T follicular helper cell (primary cell): ENCODE measurements at regions not wholly inside any gene's neighbourhood (a gene's known extent, or its start where the extent isn't known, plus 50 kb on each side); places are given as distances from the start of the nearest gene placed in this dataset.

ENCODE experiments used
- DNase-seq: peaks from one replicate; pipeline ENCODE4 v3.0.0-alpha.2; 2020; ENCODE audit warnings: low read depth

DNA sequence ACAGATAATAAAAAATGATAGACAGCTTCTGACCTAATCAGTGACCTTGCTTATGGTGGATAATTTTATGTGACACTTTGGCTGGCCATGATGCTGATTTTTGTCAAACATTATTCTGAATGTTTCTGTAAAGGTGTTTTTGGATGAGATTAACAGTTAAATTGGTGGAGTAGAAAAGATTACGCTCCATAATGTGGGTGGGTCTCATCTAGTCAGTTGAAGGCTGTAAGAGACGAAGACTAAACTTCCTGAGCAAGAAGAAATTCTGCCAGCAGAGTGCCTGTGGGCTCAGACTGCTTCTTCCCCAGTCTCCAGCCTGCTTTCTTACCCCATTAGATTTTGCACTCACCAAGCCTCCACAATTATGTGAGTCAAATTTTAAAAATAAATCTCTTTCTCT lies 214.9 kb upstream of the ITGA4 start:
- DNase-seq = no peak

DNA sequence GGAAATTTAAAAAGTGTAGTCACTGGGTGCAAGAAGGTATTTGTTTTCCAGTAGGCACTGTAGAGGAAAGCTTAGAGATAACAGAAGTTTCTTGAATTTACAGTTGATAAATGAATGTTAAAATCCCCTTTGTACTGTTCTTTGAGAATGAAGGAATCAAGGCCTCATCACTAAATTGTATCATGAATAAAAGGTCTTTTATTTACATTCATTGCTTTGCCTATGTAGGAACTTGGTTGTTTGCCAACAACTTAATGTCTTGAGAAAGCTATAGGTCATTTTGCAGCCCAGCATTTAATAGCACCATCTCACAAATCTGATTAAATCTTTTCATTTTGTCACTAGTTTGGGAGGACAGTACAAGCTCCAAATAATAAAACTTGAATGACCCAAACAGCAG lies 213.9 kb upstream of the ITGA4 start:
- no peak for DNase-seq

GRCh38 chr2:181250691-181251090 lies 206.5 kb upstream of the ITGA4 start:
- DNase-seq = no peak

GRCh38 chr2:181252262-181253148 lies 204.7 kb upstream of the ITGA4 start:
- no peak for DNase-seq

GRCh38 chr2:181253438-181253837 lies 203.7 kb upstream of the ITGA4 start:
- no peak for DNase-seq

- DNase-seq = no peak
These were observed 201.5 kb upstream of the ITGA4 start for GRCh38 chr2:181255651-181256050.

DNA sequence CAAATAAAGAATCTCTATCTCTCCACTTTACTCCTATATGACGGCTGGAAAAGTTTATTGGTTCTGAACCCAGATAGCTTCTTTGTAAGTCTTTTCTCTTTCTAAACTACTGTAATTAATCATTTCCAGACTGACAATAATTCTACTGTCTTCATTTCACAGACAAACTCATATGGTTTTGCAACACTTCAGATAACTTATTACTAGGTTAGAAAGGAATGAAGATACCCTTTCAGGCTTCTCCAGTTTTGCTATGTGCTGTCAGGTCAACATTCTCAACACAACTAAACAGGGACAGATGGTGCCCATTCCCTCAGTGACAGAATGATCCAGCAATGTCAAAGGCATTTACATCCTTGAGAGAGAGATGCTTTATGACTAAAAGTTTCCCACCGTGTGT lies 198.5 kb upstream of the ITGA4 start:
- no peak for DNase-seq

- DNase-seq = no peak
These were observed 194.4 kb upstream of the ITGA4 start for GRCh38 chr2:181262782-181263181.

DNA sequence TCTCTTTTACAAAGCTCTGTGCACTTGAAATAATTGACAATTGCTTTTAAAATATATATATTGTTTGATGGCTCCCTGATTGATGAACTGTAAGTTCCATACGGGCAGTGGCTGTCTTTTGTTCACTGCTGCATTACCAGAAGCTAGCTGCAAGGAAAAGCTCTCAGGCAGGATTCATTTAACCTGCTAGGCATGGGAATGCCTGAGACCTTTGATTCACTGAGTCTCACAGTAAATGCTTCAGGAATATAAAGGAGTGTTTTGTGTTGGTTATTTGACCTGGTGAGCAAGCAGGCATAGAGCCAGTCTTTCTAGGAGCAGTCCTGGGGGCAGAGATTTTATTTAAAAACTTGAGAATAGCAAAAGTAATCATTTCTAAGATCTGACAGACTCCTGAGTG lies 193.2 kb upstream of the ITGA4 start:
- DNase-seq = no peak

DNA sequence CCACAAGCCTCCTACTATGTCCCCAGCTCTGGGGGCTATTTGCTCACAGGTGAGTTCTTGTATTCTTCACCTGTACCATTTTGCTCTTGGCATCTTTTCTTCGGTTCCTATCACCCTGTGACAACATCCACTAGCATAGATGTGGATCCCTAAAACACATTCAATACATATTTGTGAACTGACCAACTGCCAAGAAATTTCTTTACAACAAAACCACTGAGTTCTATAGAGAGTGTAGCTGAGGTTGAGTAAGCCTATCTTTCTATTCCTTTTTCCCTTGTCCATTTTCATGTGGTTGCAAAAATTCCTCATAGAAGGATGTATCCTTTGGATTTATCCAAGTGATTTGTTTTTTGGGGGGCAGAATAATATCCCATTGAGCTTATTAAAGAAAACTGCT lies 192.7 kb upstream of the ITGA4 start:
- DNase-seq = no peak

DNA sequence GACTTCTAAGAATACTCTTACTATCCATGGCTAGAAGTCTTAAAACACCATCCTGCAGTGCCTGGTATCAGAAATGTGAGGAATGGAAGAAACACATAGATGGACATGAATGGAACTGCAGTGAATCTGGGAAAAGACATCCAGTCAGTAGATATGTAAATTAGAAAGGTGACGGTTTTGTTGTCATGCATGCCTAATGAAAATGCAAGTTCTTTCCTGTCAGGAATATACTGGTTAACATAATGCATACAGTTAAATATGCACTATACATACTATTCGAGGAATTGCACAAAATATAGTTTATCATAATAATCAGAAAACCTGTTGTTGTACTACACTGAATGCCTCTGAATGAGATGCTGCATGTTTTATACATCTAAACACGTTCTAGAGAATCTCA lies 190.6 kb upstream of the ITGA4 start:
- no peak for DNase-seq

DNA sequence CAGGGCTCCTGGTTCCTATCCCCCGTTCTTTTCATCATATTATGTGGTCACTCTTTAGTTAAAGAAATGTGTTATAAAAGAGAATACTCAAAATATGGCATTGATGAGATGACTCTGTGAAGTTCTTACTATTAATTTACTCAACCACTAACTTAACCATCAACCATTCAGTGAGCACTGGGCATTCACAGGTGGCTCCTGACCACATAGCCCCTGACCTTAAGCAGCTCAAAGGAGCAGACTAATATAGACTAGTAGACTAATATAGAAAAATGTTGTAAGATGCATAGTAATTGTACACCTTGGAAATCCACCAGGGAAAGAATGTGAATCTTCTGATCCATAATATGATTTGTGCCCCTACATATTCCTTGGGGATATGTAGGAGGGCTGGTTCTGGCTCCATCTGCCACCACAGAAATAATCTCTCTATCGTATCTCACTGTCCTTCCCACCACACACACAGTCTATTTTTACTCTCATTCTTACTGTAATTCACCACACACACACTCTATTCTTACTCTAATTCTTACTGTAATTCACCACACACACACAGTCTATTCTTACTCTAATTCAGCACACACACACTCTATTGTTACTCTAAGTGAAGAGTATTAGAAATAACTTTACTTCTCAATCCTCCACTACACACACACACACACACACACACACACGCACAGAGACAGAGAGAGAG lies 188.9 kb upstream of the ITGA4 start:
- no peak for DNase-seq

- DNase-seq = no peak
These were observed 183.2 kb upstream of the ITGA4 start for GRCh38 chr2:181273986-181274385.

GRCh38 chr2:181275643-181276070 lies 181.5 kb upstream of the ITGA4 start:
- no peak for DNase-seq

DNA sequence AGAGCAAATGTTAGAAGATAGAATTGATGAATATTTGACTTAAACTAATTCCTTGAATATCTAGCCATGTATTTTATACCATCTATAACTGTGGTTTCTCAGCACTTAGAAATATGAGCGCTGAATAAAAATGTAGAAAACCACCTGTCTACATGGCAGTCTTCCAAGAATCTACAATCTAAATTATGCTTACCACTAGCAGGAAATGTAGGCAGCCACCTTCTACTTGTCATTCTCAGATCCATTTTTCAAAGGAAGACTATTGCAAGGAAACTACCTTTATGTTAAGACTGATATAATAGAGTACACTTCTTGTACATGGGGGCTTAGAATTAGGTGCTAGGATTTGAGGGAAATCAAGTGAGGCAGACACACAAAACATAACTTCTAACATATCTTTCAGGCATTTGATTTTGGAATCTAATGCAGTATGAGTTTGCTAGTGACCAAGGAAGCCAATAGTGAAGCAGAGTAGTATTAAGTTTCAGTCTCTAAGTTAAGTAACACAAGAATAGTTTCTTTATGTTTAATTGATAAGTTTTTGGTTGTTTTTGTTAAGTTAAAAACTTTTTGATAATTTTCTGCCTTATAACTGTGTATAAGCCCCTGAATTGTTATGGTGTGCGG lies 175.9 kb upstream of the ITGA4 start:
- no peak for DNase-seq

DNA sequence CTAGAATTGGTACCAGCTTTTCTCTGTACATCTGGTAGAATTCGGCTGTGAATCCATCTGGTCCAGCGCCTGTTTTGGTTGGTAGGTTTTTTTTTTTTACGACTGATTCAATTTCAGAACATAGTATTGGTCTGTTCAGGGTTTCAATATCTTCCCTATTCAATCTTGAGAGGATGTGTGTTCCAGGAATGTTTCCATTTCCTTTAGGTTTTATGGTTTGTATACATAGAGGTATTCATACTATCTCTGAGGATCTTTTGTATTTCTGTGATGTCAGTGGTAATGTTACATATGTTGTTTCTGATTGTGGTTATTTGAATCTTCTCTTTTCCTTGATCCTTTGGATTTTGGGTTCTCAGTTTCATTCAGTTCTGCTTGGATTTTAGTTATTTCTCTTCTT lies 172.1 kb upstream of the ITGA4 start:
- DNase-seq = no peak

GRCh38 chr2:181289698-181290097 lies 167.5 kb upstream of the ITGA4 start:
- no peak for DNase-seq

DNA sequence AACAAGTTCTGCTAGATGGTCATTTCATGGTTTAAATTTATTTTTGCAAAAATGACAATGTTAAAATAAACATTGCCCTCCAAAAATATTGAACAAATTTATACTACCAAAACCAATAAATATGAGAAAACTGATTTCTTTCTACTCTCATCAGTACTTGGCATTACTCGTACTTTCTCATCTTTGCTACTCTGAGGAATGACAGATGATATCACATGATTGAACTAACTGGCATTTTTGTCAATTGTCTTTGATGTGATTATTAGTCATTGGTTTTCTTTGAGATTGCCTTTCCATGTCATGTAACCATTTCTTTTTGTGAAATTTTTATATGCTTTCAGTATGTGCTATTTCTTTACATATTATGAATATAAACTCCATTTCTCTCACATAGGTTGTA lies 167.0 kb upstream of the ITGA4 start:
- DNase-seq = no peak

GRCh38 chr2:181294979-181295378 lies 162.2 kb upstream of the ITGA4 start:
- DNase-seq = no peak

DNA sequence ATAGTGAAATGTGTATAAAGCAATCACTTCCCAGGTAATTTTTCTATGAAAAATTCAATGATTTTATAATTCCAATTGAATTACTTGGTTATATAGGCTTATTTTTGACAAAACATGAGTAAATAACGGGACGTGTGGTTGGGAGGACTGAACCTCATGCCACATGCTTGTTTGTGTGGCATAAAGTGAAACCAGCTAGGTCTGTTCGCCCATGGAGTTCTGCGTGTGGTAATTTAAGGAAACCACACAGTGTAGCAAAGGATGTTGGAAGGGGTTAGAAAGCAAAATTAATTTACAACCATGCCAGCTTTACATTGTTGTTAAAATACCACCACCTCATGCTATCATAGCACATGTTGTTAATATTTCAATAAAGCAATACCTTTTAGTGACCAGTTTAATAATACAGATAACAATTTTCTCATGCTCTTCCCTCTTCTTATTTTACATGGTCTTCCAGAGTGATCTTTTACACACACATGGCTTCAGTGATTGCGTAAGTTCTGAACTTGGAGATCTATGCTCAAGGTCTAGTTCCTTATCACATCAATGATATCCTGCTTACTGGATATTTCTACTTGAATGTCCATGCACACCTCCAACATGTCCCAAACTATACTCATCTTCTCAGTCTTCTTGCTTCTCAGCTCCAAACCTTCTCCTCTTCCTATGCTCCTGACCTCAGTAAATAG lies 156.4 kb upstream of the ITGA4 start:
- no peak for DNase-seq

DNA sequence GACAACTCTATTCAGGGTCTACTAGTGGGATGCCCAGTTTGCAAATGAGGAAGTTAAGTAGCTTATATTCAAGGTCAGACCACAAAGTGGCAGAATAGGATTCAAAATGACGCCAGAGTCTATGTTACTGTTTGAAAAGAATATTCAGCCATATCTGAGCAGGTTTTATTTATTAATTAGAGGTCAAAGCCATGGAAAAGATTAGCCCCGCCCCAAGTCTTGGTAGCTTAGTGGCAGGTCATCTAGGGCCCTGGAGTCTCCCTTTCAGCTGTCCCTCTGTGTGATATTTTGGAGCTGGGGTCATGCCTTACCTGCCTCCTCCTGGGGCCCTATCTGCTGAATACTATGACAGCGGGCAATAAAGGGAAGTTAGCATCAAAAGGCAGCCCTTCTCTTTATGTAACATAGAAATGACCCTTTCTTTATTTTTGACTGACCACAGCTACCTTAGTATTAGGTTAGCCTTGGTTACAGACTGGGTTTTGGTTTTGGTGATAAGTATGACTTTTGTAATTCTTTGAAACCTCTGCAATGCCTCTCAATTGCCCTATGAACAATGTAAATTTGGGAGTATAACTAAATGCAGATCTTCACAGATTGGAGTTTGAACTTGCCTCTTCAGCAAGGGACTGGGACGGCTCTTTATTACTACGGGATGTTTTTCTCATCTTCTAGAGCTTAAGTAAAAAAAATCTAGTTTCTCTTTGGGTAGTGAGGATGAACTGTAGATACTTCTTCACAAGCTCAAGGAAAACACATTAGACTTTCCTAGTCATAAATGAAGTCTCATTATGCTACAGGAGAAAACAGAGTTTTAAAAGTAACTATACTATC lies 153.0 kb upstream of the ITGA4 start:
- no peak for DNase-seq
